DND-41 (cell line): ENCODE measurements at regions not wholly inside any gene's neighbourhood (a gene's known extent, or its start where the extent isn't known, plus 50 kb on each side); places are given as distances from the start of the nearest gene placed in this dataset.

Source experiments
- ATAC-seq: fragments of 200-7000 bp; cut with Tn5 transposase; 3 replicates; pipeline ENCODE4 v1.9.1; 2021; ENCODE audit warnings: low read depth; ENCODE audit not compliant: insufficient read depth
- DNase-seq: peaks from one replicate; pipeline ENCODE4 v3.0.0-alpha.2; 2020
- H2AFZ ChIP-seq: 2 replicates; pipeline ENCODE4 v1.6.0; 2012; ENCODE audit warnings: low read depth, low read length
- H3K27ac ChIP-seq: 2 replicates; pipeline ENCODE4 v1.5.1; 2012; ENCODE audit warnings: low read length, inconsistent platforms
- H3K27me3 ChIP-seq: fragments of 200-600 bp; sonication (generic); 2 replicates; pipeline ENCODE4 v1.6.0; 2012; ENCODE audit warnings: low read length, mild to moderate bottlenecking, inconsistent platforms; ENCODE audit not compliant: insufficient read depth, poor library complexity
- H3K36me3 ChIP-seq: 2 replicates; pipeline ENCODE4 v1.5.1; 2012; ENCODE audit warnings: low read length, inconsistent platforms; ENCODE audit not compliant: insufficient read depth
- H3K4me1 ChIP-seq: 2 replicates; pipeline ENCODE4 v1.5.1; 2012; ENCODE audit warnings: mild to moderate bottlenecking, low read length; ENCODE audit not compliant: insufficient read depth
- H3K4me2 ChIP-seq: 2 replicates; pipeline ENCODE4 v1.6.0; 2012; ENCODE audit warnings: mild to moderate bottlenecking, moderate library complexity, low read length, inconsistent platforms; ENCODE audit not compliant: insufficient read depth
- H3K4me3 ChIP-seq, 2 experiments: fragments of 200-600 bp in 1 of 2; shearing (Covaris generic) in 1 of 2; 2 replicates each; pipeline ENCODE4 v1.5.1; 2012 to 2016; ENCODE audit warnings: inconsistent platforms in 2 of 2, low read length in 2 of 2, mild to moderate bottlenecking in 2 of 2, low read depth in 1 of 2, moderate library complexity in 1 of 2
- H3K79me2 ChIP-seq: 2 replicates; pipeline ENCODE4 v1.6.0; 2012; ENCODE audit warnings: low read length, inconsistent platforms; ENCODE audit not compliant: insufficient read depth
- H3K9ac ChIP-seq: 2 replicates; pipeline ENCODE4 v1.6.0; 2012; ENCODE audit warnings: low read depth, mild to moderate bottlenecking, inconsistent platforms, low read length, moderate library complexity
- H3K9me3 ChIP-seq: 2 replicates; pipeline ENCODE4 v1.5.1; 2012; ENCODE audit warnings: low read length, moderate library complexity, mild to moderate bottlenecking, inconsistent platforms; ENCODE audit not compliant: insufficient read depth, severe bottlenecking
- H4K20me1 ChIP-seq: 2 replicates; pipeline ENCODE4 v1.6.0; 2012; ENCODE audit warnings: low read length; ENCODE audit not compliant: insufficient read depth
- EZH2 ChIP-seq: IDR thresholded peaks from 3 replicates; pipeline ENCODE4 v1.6.1; 2012; ENCODE audit warnings: borderline replicate concordance, low read depth, mild to moderate bottlenecking, moderate library complexity, low read length, inconsistent platforms; ENCODE audit not compliant: severe bottlenecking
- TF ChIP-seq, protein P1 (sequence below): IDR thresholded peaks from 2 replicates; pipeline ENCODE4 v1.5.1; 2012; ENCODE audit warnings: borderline replicate concordance, low read length, moderate library complexity, mild to moderate bottlenecking; ENCODE audit not compliant: poor library complexity, severe bottlenecking; ENCODE audit errors: extremely low read depth

GRCh38 chr11:16685914-16686313 is 52.5 kb upstream of the C11orf58 start:
- Histone ChIP-seq H3K4me2 (no peak overlapping the region), H2AFZ (no peak overlapping the region), H4K20me1 (no peaks in the 10 kb centered on the region), H3K9me3 (no peaks in the 10 kb centered on the region), H3K79me2 (no peaks in the 10 kb centered on the region), H3K36me3 (no peaks in the 10 kb centered on the region), H3K4me1 (no peaks in the 10 kb centered on the region), H3K27me3 (no peaks in the 10 kb centered on the region), H3K4me3 (no peak overlapping the region), H3K9ac (no peak overlapping the region), H3K27ac (no peak overlapping the region)
- DNase-seq, result no peak
- ATAC-seq, result no peak
- no peak for TF ChIP-seq EZH2
- TF ChIP-seq, protein P1, sequence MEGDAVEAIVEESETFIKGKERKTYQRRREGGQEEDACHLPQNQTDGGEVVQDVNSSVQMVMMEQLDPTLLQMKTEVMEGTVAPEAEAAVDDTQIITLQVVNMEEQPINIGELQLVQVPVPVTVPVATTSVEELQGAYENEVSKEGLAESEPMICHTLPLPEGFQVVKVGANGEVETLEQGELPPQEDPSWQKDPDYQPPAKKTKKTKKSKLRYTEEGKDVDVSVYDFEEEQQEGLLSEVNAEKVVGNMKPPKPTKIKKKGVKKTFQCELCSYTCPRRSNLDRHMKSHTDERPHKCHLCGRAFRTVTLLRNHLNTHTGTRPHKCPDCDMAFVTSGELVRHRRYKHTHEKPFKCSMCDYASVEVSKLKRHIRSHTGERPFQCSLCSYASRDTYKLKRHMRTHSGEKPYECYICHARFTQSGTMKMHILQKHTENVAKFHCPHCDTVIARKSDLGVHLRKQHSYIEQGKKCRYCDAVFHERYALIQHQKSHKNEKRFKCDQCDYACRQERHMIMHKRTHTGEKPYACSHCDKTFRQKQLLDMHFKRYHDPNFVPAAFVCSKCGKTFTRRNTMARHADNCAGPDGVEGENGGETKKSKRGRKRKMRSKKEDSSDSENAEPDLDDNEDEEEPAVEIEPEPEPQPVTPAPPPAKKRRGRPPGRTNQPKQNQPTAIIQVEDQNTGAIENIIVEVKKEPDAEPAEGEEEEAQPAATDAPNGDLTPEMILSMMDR, result no peak

DNA sequence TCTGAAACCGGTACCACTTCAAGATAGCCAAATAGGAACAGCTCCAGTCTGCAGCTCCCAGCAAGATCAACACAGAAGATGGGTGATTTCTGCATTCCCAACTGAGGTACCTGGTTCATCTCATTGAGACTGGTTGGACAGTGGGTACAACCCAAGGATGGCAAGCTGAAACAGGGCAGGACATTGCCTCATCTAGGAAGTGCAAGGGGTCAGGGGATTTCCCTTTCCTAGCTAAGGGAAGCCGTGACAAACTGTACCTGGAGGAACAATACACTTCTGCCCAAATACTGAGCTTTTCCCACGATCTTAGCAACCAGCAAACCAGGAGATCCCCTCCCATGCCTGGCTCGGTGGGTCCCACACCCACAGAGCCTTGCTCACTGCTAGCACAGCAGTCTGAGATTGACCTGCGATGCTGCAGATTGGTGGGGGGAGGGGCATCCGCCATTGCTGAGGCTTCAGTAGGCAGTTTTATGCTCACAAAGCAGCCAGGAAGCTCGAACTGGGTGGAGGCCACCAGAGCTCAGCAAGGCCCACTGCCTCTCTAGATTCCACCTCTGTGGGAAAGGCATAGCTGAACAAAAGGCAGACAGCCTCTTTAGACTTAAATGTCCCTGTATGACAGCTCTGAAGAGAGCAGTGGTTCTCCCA is 59.9 kb upstream of the C11orf58 start:
- H2AFZ ChIP-seq, result no peak overlapping the region

DNA sequence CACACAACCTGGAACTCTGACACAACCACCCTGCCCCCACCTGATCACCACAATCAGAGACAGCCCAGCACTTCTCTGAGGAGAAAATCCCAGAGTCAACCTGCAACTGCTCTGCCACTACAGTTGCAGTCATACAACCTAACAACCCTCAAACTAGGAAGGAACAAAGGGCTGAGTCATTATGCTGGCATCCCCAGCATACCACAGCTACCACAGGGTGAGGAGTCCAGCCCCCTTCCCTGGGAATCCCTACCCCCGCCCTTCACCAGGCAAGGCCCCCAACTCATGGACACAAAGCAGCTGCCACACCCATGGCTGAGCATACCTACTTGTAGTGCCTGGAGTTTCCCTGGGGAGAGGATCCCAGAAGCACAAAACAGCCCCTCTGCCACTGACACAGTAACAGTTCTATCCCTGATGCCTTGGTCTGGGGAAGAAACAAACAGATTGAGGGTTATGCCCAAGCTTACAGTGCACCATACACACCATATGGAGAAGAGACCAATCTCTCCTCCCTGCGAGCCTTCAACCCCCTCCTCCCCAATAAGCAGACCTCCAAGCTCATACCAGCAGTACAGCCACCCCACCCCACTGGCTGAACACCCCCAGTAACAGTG is 68.5 kb upstream of the C11orf58 start:
- H3K4me3 ChIP-seq, result no peak overlapping the region
- DNase-seq (no peak), ATAC-seq (no peak)
- H3K4me1 ChIP-seq, result no peaks in the 10 kb centered on the region
- no peak overlapping the region for H3K9ac ChIP-seq
- H3K9me3 ChIP-seq, result no peaks in the 10 kb centered on the region
- no peak overlapping the region for H3K27ac ChIP-seq
- H2AFZ ChIP-seq, result no peak overlapping the region
- H3K79me2 ChIP-seq, result no peaks in the 10 kb centered on the region
- no peaks in the 10 kb centered on the region for H4K20me1 ChIP-seq
- H3K36me3 ChIP-seq, result no peaks in the 10 kb centered on the region
- TF ChIP-seq, protein P1, result no peak
- no peak overlapping the region for H3K4me2 ChIP-seq
- peaks cover 3% of the 10 kb centered on the region for H3K27me3 ChIP-seq

More for the DNA sequence above, 59.9 kb upstream of the C11orf58 start:
- Histone ChIP-seq H3K27me3 (no peaks in the 10 kb centered on the region), H3K4me1 (no peaks in the 10 kb centered on the region), H3K9ac (no peak overlapping the region), H3K4me3 (no peak overlapping the region), H3K36me3 (no peaks in the 10 kb centered on the region), H4K20me1 (no peaks in the 10 kb centered on the region), H3K79me2 (no peaks in the 10 kb centered on the region), H3K4me2 (no peak overlapping the region), H3K9me3 (no peaks in the 10 kb centered on the region), H3K27ac (no peak overlapping the region)
- no peak for DNase-seq
- TF ChIP-seq EZH2, result no peak
- TF ChIP-seq, protein P1, result no peak
- ATAC-seq, result no peak
